ENCODE measurements at regions not wholly inside any gene's neighbourhood (a gene's known extent, or its start where the extent isn't known, plus 50 kb on each side); places are given as distances from the start of the nearest gene placed in this dataset.

GRCh38 chrX:42616981-42617380 is 161.0 kb downstream of the PPP1R2C start:
- Histone ChIP-seq H3K4me3 (ENCODE audit: low read depth, low read length) (no peak overlapping the region), H3K9ac (ENCODE audit: low read depth, low read length) (no peak overlapping the region), H3K36me3 (ENCODE audit: control insufficient read depth, insufficient read depth, low read length) (no peaks in the 10 kb centered on the region), H3K27me3 (ENCODE audit: control insufficient read depth, insufficient read depth, low read length) (no peaks in the 10 kb centered on the region), H3K9me3 (ENCODE audit: control insufficient read depth, insufficient read depth, low read length) (no peaks in the 10 kb centered on the region), H3K4me1 (ENCODE audit: control insufficient read depth, insufficient read depth, low read length) (no peaks in the 10 kb centered on the region)

DNA sequence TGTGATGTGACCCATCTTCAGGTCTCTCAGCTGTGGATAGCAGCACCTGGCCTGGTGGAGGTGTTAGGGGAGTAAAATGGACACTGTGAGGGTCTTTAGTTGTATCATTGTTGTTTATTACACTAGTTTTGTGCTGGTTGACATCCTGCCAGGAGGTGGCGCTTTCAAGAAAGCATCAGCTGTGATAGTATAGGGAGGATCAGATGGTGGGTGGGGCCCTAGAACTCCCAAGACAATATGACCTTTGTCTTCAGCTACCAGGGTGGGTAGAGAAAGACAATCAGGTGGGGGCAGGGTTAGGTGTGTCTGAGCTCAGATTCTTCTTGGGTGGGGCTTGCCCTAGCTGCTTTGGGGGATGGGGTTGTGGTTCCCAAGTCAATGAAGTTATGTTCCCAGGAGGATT is 162.8 kb downstream of the PPP1R2C start:
- H3K27me3 ChIP-seq (ENCODE audit: control insufficient read depth, insufficient read depth, low read length) = no peaks in the 10 kb centered on the region
- H3K36me3 ChIP-seq (ENCODE audit: control insufficient read depth, insufficient read depth, low read length) = no peaks in the 10 kb centered on the region
- H3K4me1 ChIP-seq (ENCODE audit: control insufficient read depth, insufficient read depth, low read length) = no peaks in the 10 kb centered on the region
- no peak overlapping the region for H3K4me3 ChIP-seq (ENCODE audit: low read depth, low read length)
- H3K9me3 ChIP-seq (ENCODE audit: control insufficient read depth, insufficient read depth, low read length) = no peaks in the 10 kb centered on the region
- no peak overlapping the region for H3K9ac ChIP-seq (ENCODE audit: low read depth, low read length)

DNA sequence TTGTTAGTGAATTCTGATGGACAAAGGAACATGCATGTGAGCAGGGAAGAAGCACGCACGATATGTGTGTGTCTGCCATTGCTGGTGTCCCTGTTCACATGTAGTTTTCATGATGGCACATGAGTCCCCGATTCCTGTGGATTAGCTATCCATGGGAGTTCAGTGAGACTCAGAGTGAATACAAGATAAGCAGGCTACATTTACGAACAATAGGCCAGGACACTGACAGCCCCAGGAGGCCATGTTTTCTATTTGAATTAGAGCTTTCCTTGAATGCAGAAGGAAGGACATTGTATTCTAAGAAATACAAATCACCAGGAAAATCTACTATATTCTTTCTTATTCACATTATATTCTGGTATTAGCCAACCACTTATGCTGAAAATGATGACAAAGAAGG is 171.4 kb downstream of the PPP1R2C start:
- H3K36me3 ChIP-seq (ENCODE audit: control insufficient read depth, insufficient read depth, low read length) = no peaks in the 10 kb centered on the region
- no peaks in the 10 kb centered on the region for H3K9me3 ChIP-seq (ENCODE audit: control insufficient read depth, insufficient read depth, low read length)
- H3K27me3 ChIP-seq (ENCODE audit: control insufficient read depth, insufficient read depth, low read length) = no peaks in the 10 kb centered on the region
- H3K9ac ChIP-seq (ENCODE audit: low read depth, low read length) = no peak overlapping the region
- H3K4me3 ChIP-seq (ENCODE audit: low read depth, low read length) = no peak overlapping the region
- H3K4me1 ChIP-seq (ENCODE audit: control insufficient read depth, insufficient read depth, low read length) = no peaks in the 10 kb centered on the region

GRCh38 chrX:42604302-42604701 is 173.7 kb downstream of the PPP1R2C start:
- Histone ChIP-seq H3K27me3 (ENCODE audit: control insufficient read depth, insufficient read depth, low read length) (no peaks in the 10 kb centered on the region), H3K36me3 (ENCODE audit: control insufficient read depth, insufficient read depth, low read length) (no peaks in the 10 kb centered on the region), H3K4me1 (ENCODE audit: control insufficient read depth, insufficient read depth, low read length) (no peaks in the 10 kb centered on the region), H3K9me3 (ENCODE audit: control insufficient read depth, insufficient read depth, low read length) (no peaks in the 10 kb centered on the region), H3K9ac (ENCODE audit: low read depth, low read length) (no peak overlapping the region), H3K4me3 (ENCODE audit: low read depth, low read length) (no peak overlapping the region)

GRCh38 chrX:42603016-42603415 is 174.9 kb downstream of the PPP1R2C start:
- no peaks in the 10 kb centered on the region for H3K4me1 ChIP-seq (ENCODE audit: control insufficient read depth, insufficient read depth, low read length)
- H3K36me3 ChIP-seq (ENCODE audit: control insufficient read depth, insufficient read depth, low read length) = no peaks in the 10 kb centered on the region
- H3K9me3 ChIP-seq (ENCODE audit: control insufficient read depth, insufficient read depth, low read length) = no peaks in the 10 kb centered on the region
- H3K9ac ChIP-seq (ENCODE audit: low read depth, low read length) = no peak overlapping the region
- no peak overlapping the region for H3K4me3 ChIP-seq (ENCODE audit: low read depth, low read length)
- H3K27me3 ChIP-seq (ENCODE audit: control insufficient read depth, insufficient read depth, low read length) = no peaks in the 10 kb centered on the region

DNA sequence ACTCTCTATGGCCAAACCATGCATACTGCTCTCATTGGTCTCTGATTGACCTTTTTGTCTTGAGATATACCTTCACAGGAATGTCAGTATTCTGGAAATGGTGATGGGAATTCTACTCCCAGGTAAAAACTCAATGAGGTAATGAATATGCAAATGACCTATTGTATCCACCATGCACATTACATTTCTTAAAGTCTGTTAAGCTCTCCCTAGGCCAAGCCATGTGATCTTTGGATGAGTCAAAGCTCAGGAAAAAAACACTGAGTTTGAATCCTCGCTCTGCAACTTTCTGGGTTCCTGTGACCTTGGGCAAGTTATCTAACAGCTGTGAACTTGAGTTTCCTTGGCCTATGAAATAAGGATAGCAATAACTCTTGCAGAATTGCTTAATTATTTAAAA is 175.4 kb downstream of the PPP1R2C start:
- no peaks in the 10 kb centered on the region for H3K9me3 ChIP-seq (ENCODE audit: control insufficient read depth, insufficient read depth, low read length)
- H3K9ac ChIP-seq (ENCODE audit: low read depth, low read length) = no peak overlapping the region
- no peaks in the 10 kb centered on the region for H3K4me1 ChIP-seq (ENCODE audit: control insufficient read depth, insufficient read depth, low read length)
- H3K36me3 ChIP-seq (ENCODE audit: control insufficient read depth, insufficient read depth, low read length) = no peaks in the 10 kb centered on the region
- H3K27me3 ChIP-seq (ENCODE audit: control insufficient read depth, insufficient read depth, low read length) = no peaks in the 10 kb centered on the region
- no peak overlapping the region for H3K4me3 ChIP-seq (ENCODE audit: low read depth, low read length)

- Histone ChIP-seq H3K4me3 (ENCODE audit: low read depth, low read length) (no peak overlapping the region), H3K27me3 (ENCODE audit: control insufficient read depth, insufficient read depth, low read length) (no peaks in the 10 kb centered on the region), H3K36me3 (ENCODE audit: control insufficient read depth, insufficient read depth, low read length) (no peaks in the 10 kb centered on the region), H3K9me3 (ENCODE audit: control insufficient read depth, insufficient read depth, low read length) (no peaks in the 10 kb centered on the region), H3K9ac (ENCODE audit: low read depth, low read length) (no peak overlapping the region), H3K4me1 (ENCODE audit: control insufficient read depth, insufficient read depth, low read length) (no peaks in the 10 kb centered on the region)
These were observed 175.8 kb downstream of the PPP1R2C start for GRCh38 chrX:42602136-42602535.

DNA sequence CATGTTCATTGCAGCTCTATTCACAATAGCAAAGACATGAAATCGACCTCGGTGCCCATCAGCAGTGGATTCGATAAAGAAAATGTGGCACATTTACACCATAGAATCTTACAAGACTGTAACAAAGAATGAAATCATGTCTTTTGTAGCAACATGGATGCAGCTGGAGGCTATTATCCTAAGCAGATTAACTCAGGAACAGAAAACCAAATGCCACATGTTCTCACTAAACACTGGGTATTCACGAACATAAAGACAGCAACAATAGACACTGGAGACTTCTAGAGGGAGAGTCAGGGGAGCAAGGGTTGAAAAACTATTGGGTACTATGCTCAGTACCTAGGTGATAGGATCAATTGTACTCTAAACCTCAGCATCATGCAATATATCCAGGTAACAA is 180.5 kb downstream of the PPP1R2C start:
- no peaks in the 10 kb centered on the region for H3K27me3 ChIP-seq (ENCODE audit: control insufficient read depth, insufficient read depth, low read length)
- no peaks in the 10 kb centered on the region for H3K9me3 ChIP-seq (ENCODE audit: control insufficient read depth, insufficient read depth, low read length)
- no peak overlapping the region for H3K4me3 ChIP-seq (ENCODE audit: low read depth, low read length)
- no peaks in the 10 kb centered on the region for H3K36me3 ChIP-seq (ENCODE audit: control insufficient read depth, insufficient read depth, low read length)
- H3K9ac ChIP-seq (ENCODE audit: low read depth, low read length) = no peak overlapping the region
- H3K4me1 ChIP-seq (ENCODE audit: control insufficient read depth, insufficient read depth, low read length) = no peaks in the 10 kb centered on the region

- no peaks in the 10 kb centered on the region for H3K36me3 ChIP-seq (ENCODE audit: control insufficient read depth, insufficient read depth, low read length)
- no peaks in the 10 kb centered on the region for H3K4me1 ChIP-seq (ENCODE audit: control insufficient read depth, insufficient read depth, low read length)
- no peaks in the 10 kb centered on the region for H3K27me3 ChIP-seq (ENCODE audit: control insufficient read depth, insufficient read depth, low read length)
- H3K9ac ChIP-seq (ENCODE audit: low read depth, low read length) = no peak overlapping the region
- no peak overlapping the region for H3K4me3 ChIP-seq (ENCODE audit: low read depth, low read length)
- peaks cover 2% of the 10 kb centered on the region for H3K9me3 ChIP-seq (ENCODE audit: control insufficient read depth, insufficient read depth, low read length)
These were observed 191.9 kb downstream of the PPP1R2C start for GRCh38 chrX:42585842-42586621.

GRCh38 chrX:42577936-42578470 is 200.0 kb downstream of the PPP1R2C start:
- Histone ChIP-seq H3K4me1 (ENCODE audit: control insufficient read depth, insufficient read depth, low read length) (no peaks in the 10 kb centered on the region), H3K9me3 (ENCODE audit: control insufficient read depth, insufficient read depth, low read length) (no peaks in the 10 kb centered on the region), H3K9ac (ENCODE audit: low read depth, low read length) (no peak overlapping the region), H3K27me3 (ENCODE audit: control insufficient read depth, insufficient read depth, low read length) (no peaks in the 10 kb centered on the region), H3K36me3 (ENCODE audit: control insufficient read depth, insufficient read depth, low read length) (no peaks in the 10 kb centered on the region), H3K4me3 (ENCODE audit: low read depth, low read length) (no peak overlapping the region)

DNA sequence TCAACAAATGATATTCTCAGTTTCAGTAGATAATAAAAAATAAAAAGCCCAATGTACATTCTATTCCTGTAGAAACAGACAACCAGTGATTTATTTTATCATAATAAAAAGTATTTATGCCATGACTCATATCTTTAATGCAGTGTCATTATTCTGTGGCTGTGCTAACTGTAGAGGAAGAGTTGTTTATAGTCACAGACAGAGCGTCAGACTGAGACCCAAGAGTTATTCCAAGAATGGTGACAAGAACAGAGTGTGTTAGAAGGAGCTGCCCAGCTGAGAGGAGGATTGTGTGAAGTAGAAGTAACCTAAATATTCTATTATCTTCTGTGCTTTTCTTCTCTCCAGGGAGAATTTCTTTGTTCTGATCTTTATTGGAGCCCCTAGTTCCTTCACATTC is 210.7 kb downstream of the PPP1R2C start:
- Histone ChIP-seq H3K9ac (ENCODE audit: low read depth, low read length) (no peak overlapping the region), H3K4me1 (ENCODE audit: control insufficient read depth, insufficient read depth, low read length) (no peaks in the 10 kb centered on the region), H3K36me3 (ENCODE audit: control insufficient read depth, insufficient read depth, low read length) (no peaks in the 10 kb centered on the region), H3K4me3 (ENCODE audit: low read depth, low read length) (no peak overlapping the region), H3K27me3 (ENCODE audit: control insufficient read depth, insufficient read depth, low read length) (no peaks in the 10 kb centered on the region), H3K9me3 (ENCODE audit: control insufficient read depth, insufficient read depth, low read length) (no peaks in the 10 kb centered on the region)

DNA sequence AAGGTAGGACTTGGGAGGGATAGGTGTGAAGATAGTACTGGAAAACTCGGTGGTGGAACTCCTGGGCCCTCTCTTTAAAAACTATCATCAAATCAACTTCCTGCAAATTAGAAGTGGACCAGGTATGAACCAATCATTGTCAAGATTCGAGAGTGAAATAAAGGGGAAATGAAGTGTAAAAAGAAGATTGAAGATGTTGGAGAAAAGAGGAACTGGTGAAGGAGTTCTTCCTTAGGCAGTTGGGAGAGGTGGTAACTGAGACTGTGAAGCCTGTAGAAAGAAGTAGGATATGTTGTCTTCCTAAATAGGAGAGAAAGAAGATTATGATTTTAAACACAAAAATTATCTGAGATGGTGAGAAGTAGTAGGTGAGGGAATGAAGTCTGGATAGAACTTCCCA is 212.2 kb downstream of the PPP1R2C start:
- no peaks in the 10 kb centered on the region for H3K4me1 ChIP-seq (ENCODE audit: control insufficient read depth, insufficient read depth, low read length)
- H3K27me3 ChIP-seq (ENCODE audit: control insufficient read depth, insufficient read depth, low read length) = no peaks in the 10 kb centered on the region
- H3K9ac ChIP-seq (ENCODE audit: low read depth, low read length) = no peak overlapping the region
- no peak overlapping the region for H3K4me3 ChIP-seq (ENCODE audit: low read depth, low read length)
- no peaks in the 10 kb centered on the region for H3K36me3 ChIP-seq (ENCODE audit: control insufficient read depth, insufficient read depth, low read length)
- H3K9me3 ChIP-seq (ENCODE audit: control insufficient read depth, insufficient read depth, low read length) = no peaks in the 10 kb centered on the region
